ENCODE measurements at regions not wholly inside any gene's neighbourhood (a gene's known extent, or its start where the extent isn't known, plus 50 kb on each side); places are given as distances from the start of the nearest gene placed in this dataset.
"Not testable (repeated sequence)": the region's sequence is repeated elsewhere in the genome, so short reads cannot be mapped to it uniquely, and the experiment has no call there.

GRCh38 chr2:224109751-224110150 is 70.7 kb upstream of the SERPINE2 start:
- no peak for DNase-seq (ENCODE audit: low read depth)

DNA sequence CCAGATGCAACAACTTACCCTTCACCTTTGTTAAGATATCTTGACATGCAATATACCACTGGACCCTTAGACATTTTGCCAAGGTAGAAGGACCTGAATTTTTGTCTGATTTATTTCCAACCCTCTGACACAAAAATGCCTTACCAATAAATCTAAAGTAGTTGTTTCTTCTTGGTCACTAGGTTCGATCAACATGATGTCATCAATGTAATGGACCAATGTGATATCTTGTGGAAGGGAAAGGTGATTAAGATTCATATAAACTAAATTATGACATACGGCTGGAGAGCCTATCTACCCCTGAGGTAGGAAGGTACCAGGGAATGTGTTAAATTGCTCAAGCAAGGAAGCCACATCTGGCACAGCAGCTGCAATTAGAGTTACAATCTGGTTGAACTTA is 67.7 kb upstream of the SERPINE2 start:
- DNase-seq (ENCODE audit: low read depth) = no peak

GRCh38 chr2:224104668-224105386 is 65.7 kb upstream of the SERPINE2 start:
- no peak for DNase-seq (ENCODE audit: low read depth)

- no peak for DNase-seq (ENCODE audit: low read depth)
Measured at GRCh38 chr2:224103651-224104050, 64.6 kb upstream of the SERPINE2 start.

- DNase-seq (ENCODE audit: low read depth) = no peak
Measured at GRCh38 chr2:224102991-224103390, 63.9 kb upstream of the SERPINE2 start.

DNA sequence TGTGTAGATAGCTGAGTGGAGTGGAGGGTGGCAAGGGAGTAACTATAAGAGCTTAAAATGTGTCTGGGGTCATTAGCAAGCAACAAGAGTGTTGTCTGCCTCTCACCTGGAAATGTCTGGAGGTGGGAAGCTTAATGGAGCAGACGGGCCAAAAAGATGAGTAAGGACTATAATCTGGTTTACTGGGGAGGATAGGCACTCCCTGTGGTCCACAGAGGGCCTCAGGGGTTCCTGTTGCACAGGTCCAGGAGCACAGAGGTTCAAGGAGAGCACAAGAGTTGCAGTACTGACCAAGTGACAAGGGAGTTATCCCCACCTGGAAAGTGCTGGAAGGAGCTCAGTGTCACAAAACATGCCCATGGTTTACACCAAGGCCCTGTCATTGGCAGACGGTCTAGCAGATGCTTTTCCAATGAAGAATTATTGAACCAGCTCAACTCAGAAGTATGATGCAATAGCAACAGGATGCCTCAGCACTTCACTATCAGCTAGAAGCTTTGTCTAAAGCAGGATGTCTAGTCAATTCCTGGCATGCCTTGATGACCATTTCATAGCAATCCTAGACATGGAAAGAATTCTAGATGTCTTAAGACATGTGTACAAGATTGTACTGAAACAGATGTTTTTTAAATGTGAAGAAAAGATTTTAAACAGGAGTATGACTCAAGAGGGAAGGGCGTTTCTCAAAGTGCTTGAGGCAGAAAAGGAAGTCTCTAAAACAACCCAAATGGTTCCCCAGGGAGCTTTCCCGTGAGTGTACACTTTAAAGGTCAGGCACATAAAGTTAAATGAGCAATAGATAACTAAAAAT is 62.9 kb upstream of the SERPINE2 start:
- no peak for DNase-seq (ENCODE audit: low read depth)

GRCh38 chr2:224099861-224100643 is 61.0 kb upstream of the SERPINE2 start:
- no peak for DNase-seq (ENCODE audit: low read depth)

GRCh38 chr2:224098481-224099230 is 59.6 kb upstream of the SERPINE2 start:
- DNase-seq (ENCODE audit: low read depth) = no peak

DNA sequence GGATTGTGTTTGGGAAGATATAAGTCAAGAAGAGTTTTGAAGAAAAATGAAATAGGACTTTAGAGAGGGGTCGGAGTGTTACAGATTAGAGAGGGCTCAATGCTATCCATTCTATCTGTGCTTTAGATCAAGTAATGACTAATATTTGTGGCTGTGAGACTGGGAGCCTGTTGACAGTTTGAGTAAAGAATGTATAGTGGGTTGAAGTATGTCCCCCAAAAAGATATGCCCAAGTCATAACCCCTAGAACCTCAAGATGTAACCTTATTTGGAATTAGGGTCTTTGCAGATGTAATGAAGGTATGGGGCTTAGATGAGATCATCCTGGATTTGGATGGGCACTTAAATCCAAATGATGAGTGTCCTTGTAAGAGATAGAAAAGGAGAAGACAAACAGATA is 55.3 kb upstream of the SERPINE2 start:
- no peak for DNase-seq (ENCODE audit: low read depth)

- DNase-seq (ENCODE audit: low read depth) = not testable (repeated sequence)
Measured at GRCh38 chr2:224091671-224092070, 52.6 kb upstream of the SERPINE2 start.

GRCh38 chr2:224089606-224090005 is 50.5 kb upstream of the SERPINE2 start:
- not testable (repeated sequence) for DNase-seq (ENCODE audit: low read depth)
